Right lobe of liver (tissue), 4 donors: ENCODE measurements at regions not wholly inside any gene's neighbourhood (a gene's known extent, or its start where the extent isn't known, plus 50 kb on each side); places are given as distances from the start of the nearest gene placed in this dataset.

Experiments
- POLR2A ChIP-seq: fragments of 450-650 bp; IDR thresholded peaks from one replicate; pipeline ENCODE4 v1.6.1; 2017; ENCODE audit warnings: antibody characterized with exemption, mild to moderate bottlenecking
- TF ChIP-seq, protein P1 (sequence below), 4 donors: fragments of 200-600 bp in 3 of 4; fragments of 450-650 bp in 1 of 4; IDR thresholded peaks; one replicate each; pipeline versions ENCODE4 v1.5.1 to v1.8.0; 2016 to 2022; ENCODE audit warnings: antibody characterized with exemption in 4 of 4, mild to moderate bottlenecking in 2 of 4
- donor health status: DM: no; HTN: no; CAD: no.
- donor health status: DM: no; HTN: no; CAD: no.
- donor health status: DM: no; HTN: yes; CAD: no.

DNA sequence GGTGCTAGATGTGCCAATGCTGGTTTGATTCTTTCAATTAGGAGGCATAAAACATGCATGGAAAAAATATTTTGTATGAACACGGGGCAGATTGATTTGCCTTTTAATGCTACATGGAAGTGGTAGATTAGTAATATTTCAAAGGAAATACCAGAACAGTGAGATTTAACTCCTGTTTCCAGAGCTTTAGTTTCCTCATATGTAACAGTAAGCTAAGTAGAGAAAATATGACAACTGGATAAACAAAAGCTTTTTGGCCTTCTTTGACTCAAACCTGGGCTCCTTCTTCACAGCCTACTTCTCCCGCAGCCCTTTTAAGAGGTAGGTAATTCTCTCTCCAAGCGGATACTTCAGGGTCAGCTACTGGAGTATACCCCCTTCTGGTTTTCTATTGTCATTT lies 254.2 kb upstream of the TRPC7 start:
- TF ChIP-seq POLR2A: no peak
- TF ChIP-seq, protein P1, sequence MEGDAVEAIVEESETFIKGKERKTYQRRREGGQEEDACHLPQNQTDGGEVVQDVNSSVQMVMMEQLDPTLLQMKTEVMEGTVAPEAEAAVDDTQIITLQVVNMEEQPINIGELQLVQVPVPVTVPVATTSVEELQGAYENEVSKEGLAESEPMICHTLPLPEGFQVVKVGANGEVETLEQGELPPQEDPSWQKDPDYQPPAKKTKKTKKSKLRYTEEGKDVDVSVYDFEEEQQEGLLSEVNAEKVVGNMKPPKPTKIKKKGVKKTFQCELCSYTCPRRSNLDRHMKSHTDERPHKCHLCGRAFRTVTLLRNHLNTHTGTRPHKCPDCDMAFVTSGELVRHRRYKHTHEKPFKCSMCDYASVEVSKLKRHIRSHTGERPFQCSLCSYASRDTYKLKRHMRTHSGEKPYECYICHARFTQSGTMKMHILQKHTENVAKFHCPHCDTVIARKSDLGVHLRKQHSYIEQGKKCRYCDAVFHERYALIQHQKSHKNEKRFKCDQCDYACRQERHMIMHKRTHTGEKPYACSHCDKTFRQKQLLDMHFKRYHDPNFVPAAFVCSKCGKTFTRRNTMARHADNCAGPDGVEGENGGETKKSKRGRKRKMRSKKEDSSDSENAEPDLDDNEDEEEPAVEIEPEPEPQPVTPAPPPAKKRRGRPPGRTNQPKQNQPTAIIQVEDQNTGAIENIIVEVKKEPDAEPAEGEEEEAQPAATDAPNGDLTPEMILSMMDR (IDR thresholded peaks at IDR 0.05): no peak
